SK-N-SH (cell line): ENCODE measurements at regions not wholly inside any gene's neighbourhood (a gene's known extent, or its start where the extent isn't known, plus 50 kb on each side); places are given as distances from the start of the nearest gene placed in this dataset.

Experiments used
- CTCF ChIA-PET: fragments of 300-600, 350-600 bp; formaldehyde crosslinking; extraction: SDS; loops from one replicate; lab custom pipeline; 2021; lab: Yijun Ruan, JAX
- POLR2A ChIA-PET: fragments of 350-600 bp; sonication (Branson Sonifier 250); formaldehyde crosslinking; extraction: SDS; loops from one replicate; lab custom pipeline; 2020; ENCODE audit warnings: antibody characterized with exemption, inconsistent platforms; lab: Yijun Ruan, JAX
- DNase-seq: peaks from one replicate; pipeline ENCODE4 v3.0.0; 2012
- H2AFZ ChIP-seq: fragments of 200-600 bp; sonication (generic); 2 replicates; pipeline ENCODE4 v1.8.1; 2016; ENCODE audit warnings: antibody characterized with exemption, mild to moderate bottlenecking, low read depth
- H3F3A ChIP-seq: fragments of 200-600 bp; sonication (generic); replicated peaks from 2 replicates; pipeline ENCODE3; 2016; ENCODE audit warnings: antibody characterized with exemption, mild to moderate bottlenecking; ENCODE audit not compliant: insufficient read depth
- H3K27ac ChIP-seq, 2 experiments: fragments of 200-500 bp in 1 of 2; fragments of 200-600 bp in 1 of 2; sonication (Bioruptor generic) in 1 of 2; sonication (generic), shearing (Covaris generic) in 1 of 2; 2 replicates each; pipeline versions ENCODE4 v1.5.1 to v1.6.1; 2014 to 2016; ENCODE audit warnings: low read depth in 2 of 2, inconsistent platforms in 1 of 2, low read length in 1 of 2, mild to moderate bottlenecking in 1 of 2, mixed read lengths in 1 of 2
- H3K27me3 ChIP-seq: fragments of 200-600 bp; sonication (generic), shearing (Covaris generic); 2 replicates; pipeline ENCODE4 v1.6.1; 2016; ENCODE audit warnings: mixed run types; ENCODE audit not compliant: insufficient read depth
- H3K36me3 ChIP-seq, 2 experiments: fragments of 200-500 bp in 1 of 2; fragments of 200-600 bp in 1 of 2; sonication (Bioruptor generic) in 1 of 2; sonication (generic) in 1 of 2; replicated peaks in 1 of 2; 2 replicates each; pipeline versions ENCODE3 to v1.5.1; 2014 to 2016; ENCODE audit warnings: low read length in 1 of 2, mild to moderate bottlenecking in 1 of 2; ENCODE audit not compliant: insufficient read depth in 2 of 2, control insufficient read depth in 1 of 2
- H3K4me1 ChIP-seq, 2 experiments: fragments of 200-500 bp in 1 of 2; fragments of 200-600 bp in 1 of 2; sonication (Bioruptor generic) in 1 of 2; sonication (generic), shearing (Covaris generic) in 1 of 2; 2 replicates each; pipeline versions ENCODE4 v1.5.1 to v1.6.1; 2014 to 2016; ENCODE audit warnings: low read depth in 1 of 2, low read length in 1 of 2, mixed run types in 1 of 2; ENCODE audit not compliant: insufficient read depth in 2 of 2, control insufficient read depth in 1 of 2
- H3K4me2 ChIP-seq: fragments of 200-600 bp; sonication (generic), shearing (Covaris generic); 2 replicates; pipeline ENCODE4 v1.6.1; 2017; ENCODE audit warnings: mixed run types
- H3K4me3 ChIP-seq, 2 experiments: fragments of 200-500 bp in 1 of 2; fragments of 200-600 bp in 1 of 2; sonication (Bioruptor generic) in 1 of 2; sonication (generic), shearing (Covaris generic) in 1 of 2; 2 replicates each; pipeline versions ENCODE4 v1.5.1 to v1.8.1; 2014 to 2016; ENCODE audit warnings: low read depth in 2 of 2, inconsistent platforms in 1 of 2, low read length in 1 of 2, mild to moderate bottlenecking in 1 of 2, mixed read lengths in 1 of 2, moderate library complexity in 1 of 2
- H3K79me2 ChIP-seq: fragments of 200-600 bp; sonication (generic); 2 replicates; pipeline ENCODE4 v1.8.1; 2017; ENCODE audit warnings: mild to moderate bottlenecking; ENCODE audit not compliant: insufficient read depth
- H3K9ac ChIP-seq: fragments of 200-600 bp; sonication (generic); 2 replicates; pipeline ENCODE4 v1.6.1; 2017; ENCODE audit warnings: mixed run types
- H3K9me2 ChIP-seq: fragments of 200-600 bp; sonication (generic); 2 replicates; pipeline ENCODE4 v1.6.1; 2017; ENCODE audit warnings: mixed run types
- H3K9me3 ChIP-seq: fragments of 200-600 bp; sonication (generic); 2 replicates; pipeline ENCODE4 v1.6.1; 2017; ENCODE audit warnings: mixed run types, mild to moderate bottlenecking, moderate library complexity
- H4K20me1 ChIP-seq: fragments of 200-600 bp; sonication (generic); 2 replicates; pipeline ENCODE4 v1.6.1; 2017; ENCODE audit warnings: mild to moderate bottlenecking, mixed run types; ENCODE audit not compliant: insufficient read depth
- CHD2 ChIP-seq: fragments of 150-350 bp; IDR thresholded peaks from 2 replicates; pipeline ENCODE4 v1.6.1; 2018; ENCODE audit warnings: low read length; ENCODE audit not compliant: partially characterized antibody
- ELF1 ChIP-seq: IDR thresholded peaks from 2 replicates; pipeline ENCODE4 v1.4.0; 2012
- EZH2phosphoT487 ChIP-seq: fragments of 200-600 bp; sonication (generic); IDR thresholded peaks from 2 replicates; pipeline ENCODE4 v1.6.1; 2017; ENCODE audit warnings: low read depth, mixed run types, mild to moderate bottlenecking, antibody characterized with exemption, moderate library complexity, borderline replicate concordance
- FOXM1 ChIP-seq: IDR thresholded peaks from 2 replicates; pipeline ENCODE4 v1.4.0; 2012; ENCODE audit warnings: low read depth, mild to moderate bottlenecking
- GABPA ChIP-seq: IDR thresholded peaks from 2 replicates; pipeline ENCODE4 v1.4.0; 2012; ENCODE audit warnings: low read depth, mild to moderate bottlenecking
- GATA2 ChIP-seq: sonication (generic); formaldehyde crosslinking; IDR thresholded peaks from 2 replicates; pipeline ENCODE4 v1.5.0; 2020; ENCODE audit warnings: mild to moderate bottlenecking, missing genetic modification reagents
- JUND ChIP-seq: IDR thresholded peaks from 2 replicates; pipeline ENCODE4 v1.4.0; 2012
- MEF2A ChIP-seq: IDR thresholded peaks from 2 replicates; pipeline ENCODE4 v1.4.0; 2012; ENCODE audit warnings: low read depth, borderline replicate concordance
- MXI1 ChIP-seq: IDR thresholded peaks from 2 replicates; pipeline ENCODE4 v1.6.1; 2012; ENCODE audit warnings: mild to moderate bottlenecking, low read depth, low read length, improper control_type of control experiment
- NFIC ChIP-seq: IDR thresholded peaks from 2 replicates; pipeline ENCODE4 v1.4.0; 2012; ENCODE audit warnings: borderline replicate concordance
- NRF1 ChIP-seq: IDR thresholded peaks from 2 replicates; pipeline ENCODE4 v1.6.1; 2012; ENCODE audit warnings: low read depth, mild to moderate bottlenecking, low read length
- POLR2AphosphoS5 ChIP-seq: IDR thresholded peaks from 2 replicates; pipeline ENCODE4 v1.6.1; 2012; ENCODE audit warnings: low read depth, low read length
- RCOR1 ChIP-seq: fragments of 150-350 bp; IDR thresholded peaks from 2 replicates; pipeline ENCODE4 v1.6.1; 2017; ENCODE audit warnings: antibody characterized with exemption, low read length
- RFX5 ChIP-seq: IDR thresholded peaks from 2 replicates; pipeline ENCODE4 v1.6.1; 2012; ENCODE audit warnings: mild to moderate bottlenecking, improper control_type of control experiment, low read length
- RXRA ChIP-seq: IDR thresholded peaks from 2 replicates; pipeline ENCODE4 v1.4.0; 2012; ENCODE audit warnings: low read depth, mild to moderate bottlenecking, borderline replicate concordance
- SIN3A ChIP-seq: IDR thresholded peaks from 2 replicates; pipeline ENCODE4 v1.6.1; 2012; ENCODE audit warnings: low read depth, mild to moderate bottlenecking, low read length, moderate library complexity, borderline replicate concordance
- SMC3 ChIP-seq: IDR thresholded peaks from 2 replicates; pipeline ENCODE4 v1.6.1; 2012; ENCODE audit warnings: low read depth, low read length, improper control_type of control experiment
- TAF1 ChIP-seq: IDR thresholded peaks from 2 replicates; pipeline ENCODE4 v1.6.1; 2012; ENCODE audit warnings: low read depth, mild to moderate bottlenecking, low read length, moderate library complexity, borderline replicate concordance
- TEAD4 ChIP-seq: IDR thresholded peaks from 2 replicates; pipeline ENCODE4 v1.4.0; 2012; ENCODE audit warnings: mild to moderate bottlenecking, borderline replicate concordance; ENCODE audit not compliant: insufficient read depth
- WGBS: methylation state at CpG from one replicate; pipeline ENCODE4 v1.1.6; 2017; ENCODE audit warnings: low lambda C conversion rate; 5-methylcytosine and 5-hydroxymethylcytosine counted together
- TF ChIP-seq, protein P1 (sequence below): fragments of 200-600 bp; sonication (generic); IDR thresholded peaks from 2 replicates; pipeline ENCODE4 v1.6.1; 2017; ENCODE audit warnings: antibody characterized with exemption, mild to moderate bottlenecking, moderate library complexity
- TF ChIP-seq, protein P2 (sequence below): fragments of 150-350 bp; IDR thresholded peaks from 2 replicates; pipeline ENCODE4 v1.6.1; 2016; ENCODE audit warnings: mild to moderate bottlenecking, low read depth, low read length
- TF ChIP-seq, protein P3 (sequence below): IDR thresholded peaks from 2 replicates; pipeline ENCODE4 v1.4.0; 2012; ENCODE audit warnings: low read depth, borderline replicate concordance
- TF ChIP-seq, protein P4 (sequence below): fragments of 150-350 bp; IDR thresholded peaks from 2 replicates; pipeline ENCODE4 v1.6.1; 2017; ENCODE audit warnings: antibody characterized with exemption, low read length, low read depth, borderline replicate concordance
- TF ChIP-seq, protein P5 (sequence below): IDR thresholded peaks from 2 replicates; pipeline ENCODE4; 2012
- TF ChIP-seq, protein P6 (sequence below): IDR thresholded peaks from 2 replicates; pipeline ENCODE4 v1.4.0; 2012; ENCODE audit warnings: low read depth
- TF ChIP-seq, protein P7 (sequence below): IDR thresholded peaks from 2 replicates; pipeline ENCODE4 v1.6.1; 2012; ENCODE audit warnings: mild to moderate bottlenecking, low read depth, low read length, moderate library complexity

DNA sequence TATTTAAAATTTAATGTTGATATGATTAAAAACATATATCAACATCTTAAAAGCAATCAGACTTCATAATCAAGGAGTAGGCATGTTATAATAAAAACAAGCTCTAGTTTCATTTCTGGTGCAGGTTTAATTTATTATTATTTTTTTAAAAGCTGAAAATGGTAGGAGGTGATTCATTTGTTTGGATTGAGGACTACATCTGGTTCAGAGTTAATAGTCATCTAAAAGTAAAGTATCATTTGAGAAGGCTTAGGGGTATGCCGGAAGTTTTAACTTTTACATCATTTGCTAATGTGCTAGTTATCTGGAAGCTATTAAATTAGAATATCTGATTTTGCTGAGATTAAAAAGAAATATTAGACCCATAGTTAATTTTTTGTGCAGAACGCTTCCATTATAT lies 169.5 kb upstream of the LAMA2 start:
- Histone ChIP-seq H3K36me3 (no peaks in the 10 kb centered on the region), H3K4me2 (no peak overlapping the region), H3K9me2 (no peaks in the 10 kb centered on the region), H3K4me3 (no peak overlapping the region), H3F3A (peaks cover 28% of the 10 kb centered on the region), H2AFZ (no peak overlapping the region), H3K4me1 (peaks cover 0 to 14% of the 10 kb centered on the region in 2 experiments; a peak in 3 of 4 replicates), H3K9me3 (no peaks in the 10 kb centered on the region), H4K20me1 (no peaks in the 10 kb centered on the region), H3K79me2 (no peaks in the 10 kb centered on the region), H3K27me3 (no peaks in the 10 kb centered on the region), H3K27ac (peak overlapping the region; percentile 58 to 73; a peak in 2 of 4 replicates), H3K9ac (no peak overlapping the region)
- ChIA-PET POLR2A (no interaction called here), CTCF (interaction anchor here (0.8 to 1.1 kb wide), 2 partner anchors 8 to 11 kb away, joined by 3 read pairs; no protein-coding TSS in a partner anchor)
- WGBS = 9% methylated on average over 2 of the region's 2 CpGs
- DNase-seq = peak; percentile 1
- TF ChIP-seq RCOR1 (no peak), SIN3A (no peak), MXI1 (no peak), FOXM1 (no peak), POLR2AphosphoS5 (no peak), ELF1 (no peak), JUND (peak; percentile 63), RFX5 (no peak), MEF2A (no peak), GABPA (no peak), EZH2phosphoT487 (no peak), CHD2 (no peak), TAF1 (no peak), SMC3 (no peak), NRF1 (no peak), TEAD4 (no peak), GATA2 (CRISPR knock-in tag) (no peak), RXRA (no peak), NFIC (no peak)
- TF ChIP-seq, protein P1, sequence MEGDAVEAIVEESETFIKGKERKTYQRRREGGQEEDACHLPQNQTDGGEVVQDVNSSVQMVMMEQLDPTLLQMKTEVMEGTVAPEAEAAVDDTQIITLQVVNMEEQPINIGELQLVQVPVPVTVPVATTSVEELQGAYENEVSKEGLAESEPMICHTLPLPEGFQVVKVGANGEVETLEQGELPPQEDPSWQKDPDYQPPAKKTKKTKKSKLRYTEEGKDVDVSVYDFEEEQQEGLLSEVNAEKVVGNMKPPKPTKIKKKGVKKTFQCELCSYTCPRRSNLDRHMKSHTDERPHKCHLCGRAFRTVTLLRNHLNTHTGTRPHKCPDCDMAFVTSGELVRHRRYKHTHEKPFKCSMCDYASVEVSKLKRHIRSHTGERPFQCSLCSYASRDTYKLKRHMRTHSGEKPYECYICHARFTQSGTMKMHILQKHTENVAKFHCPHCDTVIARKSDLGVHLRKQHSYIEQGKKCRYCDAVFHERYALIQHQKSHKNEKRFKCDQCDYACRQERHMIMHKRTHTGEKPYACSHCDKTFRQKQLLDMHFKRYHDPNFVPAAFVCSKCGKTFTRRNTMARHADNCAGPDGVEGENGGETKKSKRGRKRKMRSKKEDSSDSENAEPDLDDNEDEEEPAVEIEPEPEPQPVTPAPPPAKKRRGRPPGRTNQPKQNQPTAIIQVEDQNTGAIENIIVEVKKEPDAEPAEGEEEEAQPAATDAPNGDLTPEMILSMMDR = no peak
- TF ChIP-seq, protein P2, sequence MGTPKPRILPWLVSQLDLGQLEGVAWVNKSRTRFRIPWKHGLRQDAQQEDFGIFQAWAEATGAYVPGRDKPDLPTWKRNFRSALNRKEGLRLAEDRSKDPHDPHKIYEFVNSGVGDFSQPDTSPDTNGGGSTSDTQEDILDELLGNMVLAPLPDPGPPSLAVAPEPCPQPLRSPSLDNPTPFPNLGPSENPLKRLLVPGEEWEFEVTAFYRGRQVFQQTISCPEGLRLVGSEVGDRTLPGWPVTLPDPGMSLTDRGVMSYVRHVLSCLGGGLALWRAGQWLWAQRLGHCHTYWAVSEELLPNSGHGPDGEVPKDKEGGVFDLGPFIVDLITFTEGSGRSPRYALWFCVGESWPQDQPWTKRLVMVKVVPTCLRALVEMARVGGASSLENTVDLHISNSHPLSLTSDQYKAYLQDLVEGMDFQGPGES = no peak
- TF ChIP-seq, protein P3, sequence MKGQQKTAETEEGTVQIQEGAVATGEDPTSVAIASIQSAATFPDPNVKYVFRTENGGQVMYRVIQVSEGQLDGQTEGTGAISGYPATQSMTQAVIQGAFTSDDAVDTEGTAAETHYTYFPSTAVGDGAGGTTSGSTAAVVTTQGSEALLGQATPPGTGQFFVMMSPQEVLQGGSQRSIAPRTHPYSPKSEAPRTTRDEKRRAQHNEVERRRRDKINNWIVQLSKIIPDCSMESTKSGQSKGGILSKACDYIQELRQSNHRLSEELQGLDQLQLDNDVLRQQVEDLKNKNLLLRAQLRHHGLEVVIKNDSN = no peak
- TF ChIP-seq, protein P4, sequence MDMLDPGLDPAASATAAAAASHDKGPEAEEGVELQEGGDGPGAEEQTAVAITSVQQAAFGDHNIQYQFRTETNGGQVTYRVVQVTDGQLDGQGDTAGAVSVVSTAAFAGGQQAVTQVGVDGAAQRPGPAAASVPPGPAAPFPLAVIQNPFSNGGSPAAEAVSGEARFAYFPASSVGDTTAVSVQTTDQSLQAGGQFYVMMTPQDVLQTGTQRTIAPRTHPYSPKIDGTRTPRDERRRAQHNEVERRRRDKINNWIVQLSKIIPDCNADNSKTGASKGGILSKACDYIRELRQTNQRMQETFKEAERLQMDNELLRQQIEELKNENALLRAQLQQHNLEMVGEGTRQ = no peak
- TF ChIP-seq, protein P5, sequence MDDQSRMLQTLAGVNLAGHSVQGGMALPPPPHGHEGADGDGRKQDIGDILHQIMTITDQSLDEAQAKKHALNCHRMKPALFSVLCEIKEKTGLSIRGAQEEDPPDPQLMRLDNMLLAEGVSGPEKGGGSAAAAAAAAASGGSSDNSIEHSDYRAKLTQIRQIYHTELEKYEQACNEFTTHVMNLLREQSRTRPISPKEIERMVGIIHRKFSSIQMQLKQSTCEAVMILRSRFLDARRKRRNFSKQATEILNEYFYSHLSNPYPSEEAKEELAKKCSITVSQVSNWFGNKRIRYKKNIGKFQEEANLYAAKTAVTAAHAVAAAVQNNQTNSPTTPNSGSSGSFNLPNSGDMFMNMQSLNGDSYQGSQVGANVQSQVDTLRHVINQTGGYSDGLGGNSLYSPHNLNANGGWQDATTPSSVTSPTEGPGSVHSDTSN = peak; percentile 48; the same call in 1 of the 2 replicates
- TF ChIP-seq, protein P6, sequence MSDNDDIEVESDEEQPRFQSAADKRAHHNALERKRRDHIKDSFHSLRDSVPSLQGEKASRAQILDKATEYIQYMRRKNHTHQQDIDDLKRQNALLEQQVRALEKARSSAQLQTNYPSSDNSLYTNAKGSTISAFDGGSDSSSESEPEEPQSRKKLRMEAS = no peak
- TF ChIP-seq, protein P7, sequence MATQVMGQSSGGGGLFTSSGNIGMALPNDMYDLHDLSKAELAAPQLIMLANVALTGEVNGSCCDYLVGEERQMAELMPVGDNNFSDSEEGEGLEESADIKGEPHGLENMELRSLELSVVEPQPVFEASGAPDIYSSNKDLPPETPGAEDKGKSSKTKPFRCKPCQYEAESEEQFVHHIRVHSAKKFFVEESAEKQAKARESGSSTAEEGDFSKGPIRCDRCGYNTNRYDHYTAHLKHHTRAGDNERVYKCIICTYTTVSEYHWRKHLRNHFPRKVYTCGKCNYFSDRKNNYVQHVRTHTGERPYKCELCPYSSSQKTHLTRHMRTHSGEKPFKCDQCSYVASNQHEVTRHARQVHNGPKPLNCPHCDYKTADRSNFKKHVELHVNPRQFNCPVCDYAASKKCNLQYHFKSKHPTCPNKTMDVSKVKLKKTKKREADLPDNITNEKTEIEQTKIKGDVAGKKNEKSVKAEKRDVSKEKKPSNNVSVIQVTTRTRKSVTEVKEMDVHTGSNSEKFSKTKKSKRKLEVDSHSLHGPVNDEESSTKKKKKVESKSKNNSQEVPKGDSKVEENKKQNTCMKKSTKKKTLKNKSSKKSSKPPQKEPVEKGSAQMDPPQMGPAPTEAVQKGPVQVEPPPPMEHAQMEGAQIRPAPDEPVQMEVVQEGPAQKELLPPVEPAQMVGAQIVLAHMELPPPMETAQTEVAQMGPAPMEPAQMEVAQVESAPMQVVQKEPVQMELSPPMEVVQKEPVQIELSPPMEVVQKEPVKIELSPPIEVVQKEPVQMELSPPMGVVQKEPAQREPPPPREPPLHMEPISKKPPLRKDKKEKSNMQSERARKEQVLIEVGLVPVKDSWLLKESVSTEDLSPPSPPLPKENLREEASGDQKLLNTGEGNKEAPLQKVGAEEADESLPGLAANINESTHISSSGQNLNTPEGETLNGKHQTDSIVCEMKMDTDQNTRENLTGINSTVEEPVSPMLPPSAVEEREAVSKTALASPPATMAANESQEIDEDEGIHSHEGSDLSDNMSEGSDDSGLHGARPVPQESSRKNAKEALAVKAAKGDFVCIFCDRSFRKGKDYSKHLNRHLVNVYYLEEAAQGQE = no peak
